ENCODE measurements at regions not wholly inside any gene's neighbourhood (a gene's known extent, or its start where the extent isn't known, plus 50 kb on each side); places are given as distances from the start of the nearest gene placed in this dataset.

GRCh38 chr1:87795615-87796337, 467.1 kb downstream of the LMO4 start:
- Histone ChIP-seq H3K36me3 (no peaks in the 10 kb centered on the region), H3K4me3 (no peak overlapping the region), H3K27me3 (no peaks in the 10 kb centered on the region), H3K4me1 (peaks cover 0 to 8% (median 0%) of the 10 kb centered on the region in 4 donors), H3K9me3 (no peaks in the 10 kb centered on the region), H3K27ac (no peak overlapping the region)
- ATAC-seq (ENCODE audit: low FRiP score in 2 of 2) = peak in 1 of 2 donors; percentile 36
- no peak for DNase-seq
- WGBS, 2 donors = 62 to 72% methylated on average over 3 of the region's 3 CpGs
- TF ChIP-seq CTCF (IDR thresholded peaks at IDR 0.05) (no peak), POLR2AphosphoS5 (IDR thresholded peaks at IDR 0.05) (no peak), POLR2A (IDR thresholded peaks at IDR 0.05) (no peak), EP300 (IDR thresholded peaks at IDR 0.05) (no peak)

- Histone ChIP-seq H3K27ac (no peak overlapping the region), H3K36me3 (no peaks in the 10 kb centered on the region), H3K4me3 (no peak overlapping the region), H3K27me3 (no peaks in the 10 kb centered on the region), H3K4me1 (peaks cover 0 to 8% (median 0%) of the 10 kb centered on the region in 4 donors), H3K9me3 (no peaks in the 10 kb centered on the region)
- DNase-seq = peak; percentile 18 to 36
- WGBS, 2 donors = 62% methylated on average over 9 of the region's 9 CpGs
- peak in 1 of 2 donors; percentile 66 for ATAC-seq (ENCODE audit: low FRiP score in 2 of 2)
- TF ChIP-seq POLR2AphosphoS5 (IDR thresholded peaks at IDR 0.05) = no peak
- no peak for TF ChIP-seq EP300 (IDR thresholded peaks at IDR 0.05)
- no peak for TF ChIP-seq POLR2A (IDR thresholded peaks at IDR 0.05)
- TF ChIP-seq CTCF (IDR thresholded peaks at IDR 0.05) = no peak
These were observed 467.8 kb downstream of the LMO4 start for GRCh38 chr1:87796471-87796901.

GRCh38 chr1:87799451-87799850, 470.8 kb downstream of the LMO4 start:
- WGBS, 2 donors = 76 to 80% methylated on average over 7 of the region's 7 CpGs
- no peaks in the 10 kb centered on the region for H3K36me3 ChIP-seq
- ATAC-seq (ENCODE audit: low FRiP score in 2 of 2) = no peak

GRCh38 chr1:87800006-87800405, 471.3 kb downstream of the LMO4 start:
- Histone ChIP-seq H3K27me3 (no peaks in the 10 kb centered on the region), H3K4me3 (no peak overlapping the region), H3K27ac (no peak overlapping the region), H3K4me1 (peaks cover 0 to 8% (median 0%) of the 10 kb centered on the region in 4 donors), H3K9me3 (no peaks in the 10 kb centered on the region), H3K36me3 (no peaks in the 10 kb centered on the region)
- DNase-seq (no peak), ATAC-seq (ENCODE audit: low FRiP score in 2 of 2) (no peak)
- TF ChIP-seq EP300 (IDR thresholded peaks at IDR 0.05) = no peak
- no peak for TF ChIP-seq POLR2AphosphoS5 (IDR thresholded peaks at IDR 0.05)
- no peak for TF ChIP-seq CTCF (IDR thresholded peaks at IDR 0.05)
- TF ChIP-seq POLR2A (IDR thresholded peaks at IDR 0.05) = no peak

More at GRCh38 chr1:87799451-87799850, 470.8 kb downstream of the LMO4 start:
- DNase-seq = no peak
- Histone ChIP-seq H3K9me3 (no peaks in the 10 kb centered on the region), H3K4me1 (peaks cover 0 to 8% (median 0%) of the 10 kb centered on the region in 4 donors), H3K27ac (no peak overlapping the region), H3K4me3 (no peak overlapping the region), H3K27me3 (no peaks in the 10 kb centered on the region)
- TF ChIP-seq CTCF (IDR thresholded peaks at IDR 0.05) (no peak), EP300 (IDR thresholded peaks at IDR 0.05) (no peak), POLR2AphosphoS5 (IDR thresholded peaks at IDR 0.05) (no peak), POLR2A (IDR thresholded peaks at IDR 0.05) (no peak)

GRCh38 chr1:87803375-87803774, 474.7 kb downstream of the LMO4 start:
- no peak overlapping the region for H3K27ac ChIP-seq
- no peak for ATAC-seq (ENCODE audit: low FRiP score in 2 of 2)

More at GRCh38 chr1:87803375-87803774, 474.7 kb downstream of the LMO4 start:
- no peaks in the 10 kb centered on the region for H3K36me3 ChIP-seq
- DNase-seq = no peak
- TF ChIP-seq EP300 (IDR thresholded peaks at IDR 0.05) = no peak
- TF ChIP-seq POLR2A (IDR thresholded peaks at IDR 0.05) = no peak
- TF ChIP-seq CTCF (IDR thresholded peaks at IDR 0.05) = no peak
- TF ChIP-seq POLR2AphosphoS5 (IDR thresholded peaks at IDR 0.05) = no peak
- no peaks in the 10 kb centered on the region for H3K27me3 ChIP-seq
- no peaks in the 10 kb centered on the region for H3K9me3 ChIP-seq
- H3K4me3 ChIP-seq = no peak overlapping the region
- no peaks in the 10 kb centered on the region for H3K4me1 ChIP-seq
